Spleen (tissue), 11 donors: ENCODE measurements at regions not wholly inside any gene's neighbourhood (a gene's known extent, or its start where the extent isn't known, plus 50 kb on each side); places are given as distances from the start of the nearest gene placed in this dataset.

Experiments used
- DNase-seq: peaks from one replicate; pipeline ENCODE4 v3.0.0-alpha.2; 2020
- H3K27ac ChIP-seq, 8 donors: fragments of 200-600 bp; sonication (generic) in 7 of 8; 1 replicate in 4 of 8; 2 replicates in 4 of 8; pipeline versions ENCODE4 v1.5.0 to v1.8.0; 2016 to 2021; ENCODE audit warnings: inconsistent platforms in 4 of 8, mild to moderate bottlenecking in 4 of 8, moderate library complexity in 1 of 8
- H3K27me3 ChIP-seq, 7 donors: fragments of 200-600 bp; sonication (generic) in 6 of 7; replicated peaks in 1 of 7; 1 replicate in 4 of 7; 2 replicates in 3 of 7; pipeline versions ENCODE4 v1.5.0 to v1.8.0; 2016 to 2021; ENCODE audit warnings: inconsistent platforms in 3 of 7, mild to moderate bottlenecking in 1 of 7
- H3K36me3 ChIP-seq, 6 donors: fragments of 200-600 bp; sonication (generic) in 5 of 6; 1 replicate in 4 of 6; 2 replicates in 2 of 6; pipeline versions ENCODE4 v1.5.0 to v1.8.0; 2016 to 2021; ENCODE audit warnings: inconsistent platforms in 2 of 6
- H3K4me1 ChIP-seq, 6 donors: fragments of 200-600 bp; sonication (generic) in 5 of 6; 1 replicate in 3 of 6; 2 replicates in 3 of 6; pipeline versions ENCODE4 v1.5.0 to v1.8.0; 2016 to 2021; ENCODE audit warnings: inconsistent platforms in 3 of 6
- H3K4me3 ChIP-seq, 8 donors: fragments of 200-600 bp; sonication (generic) in 7 of 8; 1 replicate in 4 of 8; 2 replicates in 4 of 8; pipeline versions ENCODE4 v1.5.0 to v1.8.0; 2016 to 2021; ENCODE audit warnings: inconsistent platforms in 4 of 8, mild to moderate bottlenecking in 4 of 8, moderate library complexity in 2 of 8
- H3K9me3 ChIP-seq, 8 donors: fragments of 200-600 bp; sonication (generic) in 7 of 8; 1 replicate in 4 of 8; 2 replicates in 4 of 8; pipeline versions ENCODE4 v1.5.0 to v1.8.0; 2016 to 2021; ENCODE audit warnings: inconsistent platforms in 4 of 8
- CTCF ChIP-seq, 11 experiments: fragments of 200-600 bp in 7 of 11; fragments of 450-650 bp in 4 of 11; sonication (generic) in 4 of 11; IDR thresholded peaks in 8 of 11; conservative IDR thresholded peaks in 3 of 11; 1 replicate in 7 of 11; 2 replicates in 4 of 11; pipeline versions ENCODE4 v1.4.0 to v1.8.0; 2016 to 2021; ENCODE audit warnings: antibody characterized with exemption in 11 of 11, inconsistent platforms in 4 of 11, mild to moderate bottlenecking in 1 of 11
- POLR2A ChIP-seq, 3 donors: fragments of 450-650 bp; IDR thresholded peaks; one replicate each; pipeline ENCODE4 v1.5.1; 2017; ENCODE audit warnings: antibody characterized with exemption in 3 of 3, mild to moderate bottlenecking in 1 of 3
- POLR2AphosphoS5 ChIP-seq, 3 donors: sonication (generic); formaldehyde crosslinking; IDR thresholded peaks; one replicate each; pipeline ENCODE4 v1.5.1; 2017; ENCODE audit warnings: antibody characterized with exemption in 3 of 3
- WGBS, 5 donors: extraction: QIAGEN DNeasy Blood & Tissue Kit in 3 of 5; methylation state at CpG; one replicate each; pipeline versions ENCODE4 v1.1.5 to v1.1.7; 2013 to 2018; 5-methylcytosine and 5-hydroxymethylcytosine counted together
- intact Hi-C: fragments of 100-400 bp; cut with DNase I; formaldehyde crosslinking; loops from one replicate; pipeline ENCODE4 v1.15.0; 2023; ENCODE audit warnings: low total_unique reads
- donor health status: healthy with polysubstance abuse.
- donor health status: DM: no; HTN: no; CAD: no; lungs with moderate emphysema.
- donor health status: DM: no; HTN: no; CAD: no.
- donor health status: Bipolar disorder and iron deficiency.
- donor health status: healthy.
- donor health status: DM: no; HTN: no; CAD: no.
- donor health status: DM: yes; HTN: yes; CAD: no.

- intact Hi-C loops, result no loop called here
- H3K4me3 ChIP-seq, result no peak overlapping the region
- H3K9me3 ChIP-seq, result peaks cover 0 to 30% (median 2%) of the 10 kb centered on the region in 8 donors
- no peak for DNase-seq
- H3K4me1 ChIP-seq, result peaks cover 0 to 14% (median 0%) of the 10 kb centered on the region in 6 donors
- no peak overlapping the region for H3K27ac ChIP-seq
- H3K36me3 ChIP-seq, result no peaks in the 10 kb centered on the region
- WGBS, 5 donors, result 25 to 46% (median 34%) methylated on average over 5 of the region's 5 CpGs
- TF ChIP-seq POLR2A (IDR thresholded peaks at IDR 0.05) (no peak), CTCF (IDR thresholded peaks at IDR 0.05 in 8 of 11, conservative IDR thresholded peaks at IDR 0.05 in 3 of 11) (no peak), POLR2AphosphoS5 (IDR thresholded peaks at IDR 0.05) (no peak)
- no peaks in the 10 kb centered on the region for H3K27me3 ChIP-seq
Observed at GRCh38 chr9:80410106-80410505, 838.3 kb downstream of the TLE4 start.

GRCh38 chr9:80407220-80407619 lies 835.5 kb downstream of the TLE4 start:
- Histone ChIP-seq H3K27me3 (no peaks in the 10 kb centered on the region), H3K9me3 (peaks cover 0 to 25% (median 0%) of the 10 kb centered on the region in 8 donors), H3K4me1 (peaks cover 0 to 14% (median 0%) of the 10 kb centered on the region in 6 donors), H3K36me3 (no peaks in the 10 kb centered on the region), H3K4me3 (no peak overlapping the region), H3K27ac (no peak overlapping the region)
- no peak for DNase-seq
- TF ChIP-seq POLR2AphosphoS5 (IDR thresholded peaks at IDR 0.05), result no peak
- TF ChIP-seq CTCF (IDR thresholded peaks at IDR 0.05 in 8 of 11, conservative IDR thresholded peaks at IDR 0.05 in 3 of 11), result no peak
- no peak for TF ChIP-seq POLR2A (IDR thresholded peaks at IDR 0.05)
- 87 to 96% (median 93%) methylated on average over 5 of the region's 5 CpGs for WGBS, 5 donors
- intact Hi-C loops, result no loop called here

GRCh38 chr9:80401243-80401642 lies 829.5 kb downstream of the TLE4 start:
- Histone ChIP-seq H3K9me3 (peaks cover 0 to 23% (median 7%) of the 10 kb centered on the region in 8 donors), H3K27ac (no peak overlapping the region), H3K4me1 (no peaks in the 10 kb centered on the region), H3K36me3 (no peaks in the 10 kb centered on the region), H3K27me3 (no peaks in the 10 kb centered on the region), H3K4me3 (no peak overlapping the region)
- TF ChIP-seq POLR2AphosphoS5 (IDR thresholded peaks at IDR 0.05) (no peak), POLR2A (IDR thresholded peaks at IDR 0.05) (no peak), CTCF (IDR thresholded peaks at IDR 0.05 in 8 of 11, conservative IDR thresholded peaks at IDR 0.05 in 3 of 11) (no peak)
- intact Hi-C loops, result no loop called here
- no peak for DNase-seq
- 87 to 95% (median 90%) methylated on average over 4 of the region's 4 CpGs for WGBS, 5 donors

- Histone ChIP-seq H3K27ac (no peak overlapping the region), H3K27me3 (no peaks in the 10 kb centered on the region), H3K4me3 (no peak overlapping the region), H3K9me3 (peaks cover 0 to 23% (median 8%) of the 10 kb centered on the region in 8 donors), H3K36me3 (no peaks in the 10 kb centered on the region), H3K4me1 (no peaks in the 10 kb centered on the region)
- intact Hi-C loops, result no loop called here
- TF ChIP-seq CTCF (IDR thresholded peaks at IDR 0.05 in 8 of 11, conservative IDR thresholded peaks at IDR 0.05 in 3 of 11) (no peak), POLR2AphosphoS5 (IDR thresholded peaks at IDR 0.05) (no peak), POLR2A (IDR thresholded peaks at IDR 0.05) (no peak)
- DNase-seq, result no peak
- WGBS, 5 donors, result 68 to 86% (median 72%) methylated on average over 3 of the region's 3 CpGs
Observed at GRCh38 chr9:80400624-80401230, 829.0 kb downstream of the TLE4 start.
